Keratinocyte (primary cell): ENCODE measurements at regions not wholly inside any gene's neighbourhood (a gene's known extent, or its start where the extent isn't known, plus 50 kb on each side); places are given as distances from the start of the nearest gene placed in this dataset.

Source experiments
- DNase-seq: peaks from one replicate; pipeline ENCODE4 v3.0.0-alpha.2; 2011; ENCODE audit warnings: low read depth, missing footprints, low spot score
- FAIRE-seq: peaks from 2 replicates; lab custom pipeline; 2011; peaks lifted over from hg19 to GRCh38; lab: Jason Lieb, UNC
- H2AFZ ChIP-seq: 2 replicates; pipeline ENCODE4 v1.6.0; 2012; ENCODE audit warnings: low read length, control low read depth, inconsistent platforms; ENCODE audit not compliant: control insufficient read depth
- H3K27ac ChIP-seq: 2 replicates; pipeline ENCODE4 v1.5.1; 2011; ENCODE audit warnings: low read length; ENCODE audit not compliant: control insufficient read depth, insufficient read depth
- H3K27me3 ChIP-seq: 3 replicates; pipeline ENCODE4 v1.6.0; 2011; ENCODE audit warnings: low read length; ENCODE audit not compliant: control insufficient read depth, insufficient read depth; ENCODE audit errors: extremely low read depth
- H3K36me3 ChIP-seq, 2 experiments: 2 replicates in 1 of 2; 3 replicates in 1 of 2; pipeline ENCODE4 v1.5.1; 2011; ENCODE audit warnings: low read length in 2 of 2, mild to moderate bottlenecking in 1 of 2; ENCODE audit not compliant: control insufficient read depth in 2 of 2, insufficient read depth in 2 of 2; ENCODE audit errors: extremely low read depth in 1 of 2
- H3K4me1 ChIP-seq: 3 replicates; pipeline ENCODE4 v1.5.1; 2011; ENCODE audit warnings: low read length; ENCODE audit not compliant: control insufficient read depth, insufficient read depth; ENCODE audit errors: extremely low read depth
- H3K4me2 ChIP-seq: 3 replicates; pipeline ENCODE4 v1.6.0; 2011; ENCODE audit warnings: low read depth, low read length; ENCODE audit not compliant: control insufficient read depth, insufficient read depth; ENCODE audit errors: extremely low read depth
- H3K4me3 ChIP-seq, 3 experiments: fragments of 200-600 bp in 1 of 3; sonication (generic) in 1 of 3; 2 replicates in 2 of 3; 3 replicates in 1 of 3; pipeline ENCODE4 v1.5.1; 2011 to 2016; ENCODE audit warnings: low read length in 3 of 3, mild to moderate bottlenecking in 3 of 3, control low read depth in 2 of 3, inconsistent platforms in 1 of 3, low read depth in 1 of 3, mixed read lengths in 1 of 3, mixed run types in 1 of 3, moderate library complexity in 1 of 3; ENCODE audit not compliant: control insufficient read depth in 2 of 3, insufficient read depth in 2 of 3; ENCODE audit errors: extremely low read depth in 1 of 3
- H3K79me2 ChIP-seq: 2 replicates; pipeline ENCODE4 v1.6.0; 2012; ENCODE audit warnings: low read length; ENCODE audit not compliant: control insufficient read depth, insufficient read depth
- H3K9ac ChIP-seq: 3 replicates; pipeline ENCODE4 v1.6.0; 2011; ENCODE audit warnings: low read length; ENCODE audit not compliant: control insufficient read depth, insufficient read depth; ENCODE audit errors: extremely low read depth
- H3K9me1 ChIP-seq: 3 replicates; pipeline ENCODE4 v1.6.0; 2011; ENCODE audit warnings: low read length; ENCODE audit not compliant: control insufficient read depth, insufficient read depth; ENCODE audit errors: extremely low read depth
- H3K9me3 ChIP-seq: 2 replicates; pipeline ENCODE4 v1.5.1; 2012; ENCODE audit warnings: low read depth, low read length; ENCODE audit not compliant: control insufficient read depth
- H4K20me1 ChIP-seq: 3 replicates; pipeline ENCODE4 v1.6.0; 2011; ENCODE audit warnings: low read length; ENCODE audit not compliant: control insufficient read depth, insufficient read depth; ENCODE audit errors: extremely low read depth
- CTCF ChIP-seq, 3 experiments: IDR thresholded peaks in 1 of 3; conservative IDR thresholded peaks in 1 of 3; optimal IDR thresholded peaks in 1 of 3; 2 replicates in 2 of 3; 3 replicates in 1 of 3; pipeline versions ENCODE3 to v1.5.1; 2011; ENCODE audit warnings: low read length in 3 of 3, mild to moderate bottlenecking in 3 of 3, moderate library complexity in 2 of 3, control low read depth in 1 of 3, inconsistent platforms in 1 of 3; ENCODE audit not compliant: insufficient read depth in 2 of 3; ENCODE audit errors: extremely low read depth in 1 of 3
- EZH2 ChIP-seq: IDR thresholded peaks from one replicate; pipeline ENCODE4 v1.6.1; 2012; ENCODE audit warnings: inconsistent platforms, mild to moderate bottlenecking, low read length, moderate library complexity
- dilution Hi-C: fragments of 300-500 bp; cut with MboI; formaldehyde crosslinking; loops from one replicate; pipeline ENCODE4 v1.7.0; 2020; ENCODE audit warnings: low sequenced_read_pairs; ENCODE audit not compliant: extremely low pct_ligation_motif_present

DNA sequence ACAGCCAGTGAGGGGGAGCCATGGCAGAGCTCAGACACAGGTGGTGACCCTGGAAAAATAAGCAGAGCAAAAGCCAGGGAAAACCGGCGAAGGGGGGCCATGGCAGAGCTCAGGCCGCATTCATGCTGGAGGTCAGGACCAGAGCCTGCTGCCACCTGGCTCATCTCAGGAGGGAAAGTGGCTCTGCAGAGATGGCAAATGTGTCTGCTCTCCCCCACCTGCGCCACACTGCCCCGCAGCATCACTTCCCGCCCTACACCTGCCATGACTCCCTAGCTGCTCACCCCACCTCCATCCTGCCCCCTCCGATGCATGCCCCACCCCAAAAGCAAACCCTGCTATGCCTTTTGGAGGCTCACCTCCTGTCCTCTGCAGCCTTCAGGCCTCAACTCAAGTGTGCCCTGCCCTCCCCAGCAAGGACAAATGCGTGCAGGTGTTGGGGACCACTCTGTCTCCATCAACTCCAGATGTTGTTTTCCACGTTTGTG lies 123.2 kb upstream of the FGF3 start:
- dilution Hi-C loops = no loop called here
- H4K20me1 ChIP-seq = no peaks in the 10 kb centered on the region
- H3K36me3 ChIP-seq = no peaks in the 10 kb centered on the region
- H3K9me3 ChIP-seq = no peaks in the 10 kb centered on the region
- TF ChIP-seq CTCF (optimal IDR thresholded peaks at IDR 0.05 in 1 of 3, IDR thresholded peaks at IDR 0.05 in 1 of 3, conservative IDR thresholded peaks at IDR 0.05 in 1 of 3; ENCODE audit: extremely low read depth in 1 of 3, insufficient read depth in 2 of 3, low read length in 3 of 3) (no peak), EZH2 (no peak)
- H3K79me2 ChIP-seq = no peaks in the 10 kb centered on the region
- H3K9me1 ChIP-seq = no peaks in the 10 kb centered on the region
- no peak overlapping the region for H2AFZ ChIP-seq
- no peak overlapping the region for H3K4me3 ChIP-seq
- no peak overlapping the region for H3K9ac ChIP-seq
- H3K27me3 ChIP-seq = peaks cover 5% of the 10 kb centered on the region
- FAIRE-seq = no peak
- H3K4me1 ChIP-seq = no peaks in the 10 kb centered on the region
- DNase-seq = no peak
- no peak overlapping the region for H3K4me2 ChIP-seq
- H3K27ac ChIP-seq = no peak overlapping the region

DNA sequence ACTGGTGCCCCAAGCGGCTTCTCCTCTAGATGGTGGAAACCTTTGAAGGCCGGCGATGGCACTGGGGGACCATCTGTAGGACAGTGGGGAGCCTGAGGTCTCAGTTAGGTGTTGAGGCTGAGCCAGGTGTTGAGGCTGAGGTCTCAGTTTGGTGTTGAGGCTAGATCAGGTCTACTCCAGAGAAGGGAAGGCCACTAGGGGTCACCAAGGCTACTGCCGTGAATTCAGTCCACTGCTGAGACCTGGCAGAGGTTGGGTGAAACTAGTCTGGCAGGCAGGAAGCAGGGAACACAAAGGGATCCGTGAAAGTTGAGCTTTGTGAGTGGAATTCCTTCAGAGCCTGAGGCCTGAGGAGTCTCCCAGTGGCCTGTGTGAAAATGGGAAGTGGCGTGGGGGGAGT lies 123.8 kb upstream of the FGF3 start:
- FAIRE-seq (no peak), DNase-seq (no peak)
- H3K9me1 ChIP-seq = no peaks in the 10 kb centered on the region
- H3K36me3 ChIP-seq = no peaks in the 10 kb centered on the region
- dilution Hi-C loops = no loop called here
- H3K4me3 ChIP-seq = no peak overlapping the region
- H3K27ac ChIP-seq = no peak overlapping the region
- H2AFZ ChIP-seq = no peak overlapping the region
- no peaks in the 10 kb centered on the region for H3K9me3 ChIP-seq
- H4K20me1 ChIP-seq = no peaks in the 10 kb centered on the region
- H3K79me2 ChIP-seq = no peaks in the 10 kb centered on the region
- H3K4me1 ChIP-seq = peaks cover 5% of the 10 kb centered on the region
- no peak overlapping the region for H3K4me2 ChIP-seq
- TF ChIP-seq CTCF (optimal IDR thresholded peaks at IDR 0.05 in 1 of 3, IDR thresholded peaks at IDR 0.05 in 1 of 3, conservative IDR thresholded peaks at IDR 0.05 in 1 of 3; ENCODE audit: extremely low read depth in 1 of 3, insufficient read depth in 2 of 3, low read length in 3 of 3) (peak in 1 of 3 experiments; percentile 50), EZH2 (no peak)
- H3K27me3 ChIP-seq = peaks cover 5% of the 10 kb centered on the region
- H3K9ac ChIP-seq = no peak overlapping the region
